NCI-H446 (cell line): ENCODE measurements at regions not wholly inside any gene's neighbourhood (a gene's known extent, or its start where the extent isn't known, plus 50 kb on each side); places are given as distances from the start of the nearest gene placed in this dataset.
A peak's percentile ranks its signal among the peaks of the same experiment; 100 is the strongest.

ENCODE experiments used
- DNase-seq, 2 experiments: peaks; one replicate each; lab custom pipeline; 2025; lab: John Stamatoyannopoulos, UW

DNA sequence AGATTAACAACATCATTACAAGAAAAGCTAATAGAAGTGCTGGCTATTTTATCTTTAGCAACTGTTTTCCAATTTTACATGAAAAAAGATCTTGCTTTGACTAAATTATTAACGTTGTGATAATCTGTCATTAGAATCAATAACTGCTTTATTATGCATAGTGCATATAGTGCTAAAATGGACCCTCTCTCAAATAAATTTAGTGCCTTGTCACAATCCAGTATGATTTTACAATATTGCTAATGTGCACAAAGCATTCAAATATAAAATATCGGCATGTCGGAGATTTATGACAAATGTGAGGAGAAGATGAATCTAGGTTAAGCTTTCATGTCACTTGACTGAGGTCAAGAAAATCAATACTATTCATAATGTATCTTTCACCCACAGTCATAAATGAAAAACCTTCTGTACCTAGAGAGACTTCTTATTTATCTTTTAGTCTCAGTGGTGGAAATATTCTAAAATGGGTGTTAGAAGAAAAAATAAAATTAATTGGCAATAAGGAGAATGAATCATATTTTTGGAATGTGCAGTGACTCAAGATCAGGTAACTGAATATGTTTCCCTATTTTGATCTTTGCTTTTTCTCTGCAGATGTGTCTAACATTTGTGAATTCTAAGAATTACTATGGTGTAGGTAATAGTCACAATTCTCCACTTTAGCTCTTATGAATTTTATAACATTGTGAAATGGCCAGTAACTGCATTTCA is 672.9 kb upstream of the GRAMD2B start:
- no peak for DNase-seq

DNA sequence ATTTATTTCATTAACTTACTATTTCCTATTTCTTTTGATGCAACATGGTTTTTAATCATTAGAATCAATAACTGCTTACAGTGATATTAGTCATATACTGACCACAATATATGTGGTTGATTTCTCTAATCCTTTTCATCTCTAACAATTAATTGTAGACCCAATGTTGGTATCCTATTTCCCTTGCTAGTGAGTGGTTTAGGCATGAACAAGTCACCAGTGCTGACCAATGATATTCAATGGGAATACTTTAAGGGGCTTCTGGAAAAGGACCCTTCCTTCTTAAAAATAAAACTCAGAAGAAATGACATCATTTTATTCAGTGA is 672.4 kb upstream of the GRAMD2B start:
- DNase-seq = no peak

DNA sequence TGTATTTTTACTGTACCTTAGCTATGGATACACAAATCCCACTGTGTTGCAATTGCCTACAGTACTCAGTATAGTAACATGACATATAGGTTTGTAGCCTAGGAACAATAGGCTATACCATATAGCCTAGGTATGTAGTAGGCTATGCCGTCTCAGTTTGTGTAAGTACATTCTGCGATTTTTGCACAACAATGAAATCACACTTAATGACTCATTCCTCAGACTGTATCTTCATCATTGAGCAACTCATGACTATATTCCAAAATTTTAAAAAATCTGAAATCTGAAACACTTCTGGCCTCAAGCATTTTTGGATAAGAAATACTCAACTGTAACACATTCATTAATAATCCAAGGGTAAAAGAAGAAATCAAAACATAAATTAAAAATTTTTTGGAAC is 666.8 kb upstream of the GRAMD2B start:
- no peak for DNase-seq

DNA sequence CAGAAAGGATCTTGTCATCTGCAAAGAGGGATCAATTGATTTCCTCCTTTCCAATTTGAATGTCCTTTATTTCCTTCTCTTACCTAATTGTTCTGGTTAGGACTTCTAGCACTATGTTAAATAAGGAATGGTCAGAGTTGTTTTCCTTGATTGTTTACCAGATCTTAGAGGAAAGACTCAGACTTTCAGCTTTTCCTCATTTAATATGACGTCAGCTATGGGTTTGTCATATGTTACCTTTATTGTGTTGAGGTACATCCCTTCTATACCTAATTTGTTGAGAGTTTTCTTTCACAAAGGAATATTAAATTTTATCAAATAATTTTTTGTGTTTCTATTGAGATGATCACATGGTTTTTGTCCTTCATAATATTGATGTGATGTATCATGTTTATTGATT is 656.5 kb upstream of the GRAMD2B start:
- no peak for DNase-seq

DNA sequence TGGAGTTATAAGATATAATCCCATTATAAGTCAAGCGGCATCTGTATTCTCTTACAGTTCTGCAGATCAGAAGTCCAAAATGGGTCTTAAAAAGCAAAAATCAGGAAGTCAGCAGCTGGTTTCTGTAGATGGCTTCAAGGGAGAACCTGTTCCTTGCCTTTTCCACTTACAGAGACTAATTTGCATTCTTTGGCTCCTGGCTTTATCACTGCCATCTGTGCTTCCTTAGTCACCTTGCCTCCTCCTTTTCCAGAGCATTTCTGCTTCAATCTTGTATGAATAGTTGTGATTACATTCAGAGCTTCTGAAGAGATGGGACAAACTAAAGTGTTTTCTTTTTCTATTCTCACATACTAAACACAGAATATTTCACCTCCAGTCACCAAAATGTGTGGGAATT is 647.3 kb upstream of the GRAMD2B start:
- no peak for DNase-seq

DNA sequence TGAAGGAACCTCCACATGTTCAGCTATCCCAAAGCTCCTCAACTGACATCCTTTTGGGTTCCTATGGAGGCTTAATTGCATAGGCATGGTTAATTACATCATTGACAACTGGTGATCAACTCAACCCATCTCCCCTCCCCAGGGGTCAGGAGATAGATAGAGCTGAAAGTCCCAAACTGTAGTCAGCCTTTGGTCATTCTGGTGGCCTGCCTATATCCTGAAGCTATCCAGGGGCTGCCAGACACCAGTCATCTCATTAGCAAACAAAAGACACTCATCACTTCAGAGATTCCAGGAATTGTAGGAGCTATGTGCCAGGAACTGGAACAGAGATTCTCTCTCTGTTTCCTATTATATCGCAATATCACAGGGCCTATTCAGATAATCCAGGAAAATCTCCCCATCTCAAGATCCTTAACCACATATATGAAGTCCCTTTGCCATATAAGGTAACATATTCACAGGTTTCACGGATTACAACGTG is 646.5 kb upstream of the GRAMD2B start:
- DNase-seq = no peak

DNA sequence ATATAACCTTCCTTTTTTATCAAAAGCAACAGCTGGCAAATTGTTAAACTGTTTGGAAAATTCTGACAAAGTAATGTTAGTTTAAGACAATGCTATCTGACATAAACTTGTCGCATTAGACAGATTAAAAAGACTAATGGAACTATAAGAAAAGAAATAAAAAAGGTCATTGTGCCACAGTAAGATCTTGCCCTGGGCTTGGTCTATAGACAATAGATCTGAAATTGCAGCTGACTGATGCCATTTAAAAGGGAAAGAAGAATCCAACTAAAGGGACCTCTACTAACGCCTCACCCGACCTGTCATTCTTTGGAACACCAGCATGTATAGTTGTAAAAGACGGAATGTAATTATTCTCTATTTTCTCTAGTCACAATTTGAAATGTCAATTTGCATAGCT is 644.4 kb upstream of the GRAMD2B start:
- no peak for DNase-seq

DNA sequence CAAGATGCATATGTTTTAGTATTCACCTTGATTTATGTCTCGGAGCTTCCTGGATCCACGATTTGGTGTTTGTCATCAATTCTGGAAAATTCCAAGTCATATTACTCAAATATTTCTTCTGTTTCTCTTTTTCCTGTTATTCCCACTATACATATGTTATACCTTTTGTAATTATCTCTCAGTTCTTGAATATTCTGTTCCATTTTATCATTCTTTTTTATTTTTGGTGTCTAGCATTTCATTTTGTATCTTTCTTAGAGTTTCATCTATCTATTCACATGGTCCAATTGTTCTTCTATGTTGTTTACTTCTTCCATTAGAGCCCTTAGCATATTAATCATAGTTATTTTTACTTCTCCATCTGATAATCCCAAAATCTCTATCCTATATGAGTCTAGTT is 637.8 kb upstream of the GRAMD2B start:
- no peak for DNase-seq

DNA sequence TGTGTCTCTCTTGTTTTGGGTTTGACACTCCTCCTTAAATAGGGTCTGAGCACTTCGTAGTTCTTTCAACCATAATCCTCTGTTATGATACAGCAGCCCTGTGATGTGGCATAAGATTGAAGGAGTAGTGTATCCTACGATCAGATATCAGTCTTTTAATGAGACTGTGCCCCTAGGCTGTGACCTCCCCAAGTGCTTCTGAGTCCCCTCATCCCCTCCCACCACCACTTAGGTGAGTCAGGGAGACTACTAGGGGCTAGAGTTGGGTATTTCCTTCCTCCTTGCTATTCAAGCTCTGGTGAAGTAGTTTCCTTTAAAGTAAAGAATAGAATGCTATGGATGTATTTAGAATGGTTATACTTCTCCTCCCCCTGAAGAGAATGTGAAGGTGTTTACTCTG is 637.2 kb upstream of the GRAMD2B start:
- no peak for DNase-seq

DNA sequence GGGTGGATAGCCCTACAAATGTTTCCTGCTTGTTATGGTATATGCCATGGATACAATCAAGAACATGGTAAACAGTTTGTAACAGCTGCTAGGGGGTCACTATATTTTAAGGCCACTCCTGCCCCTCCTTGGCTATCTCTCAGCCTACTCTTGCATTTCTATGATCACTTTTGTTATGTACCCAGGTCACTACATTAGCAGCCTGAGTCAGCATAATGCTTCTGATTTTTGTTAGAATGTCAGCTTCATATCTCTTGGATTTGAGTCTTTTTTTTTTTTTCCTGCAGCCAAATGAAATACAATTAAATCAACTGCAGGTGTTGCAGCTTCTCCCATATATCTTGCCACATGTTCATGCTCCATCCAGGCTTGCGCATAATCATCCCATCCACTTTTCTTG is 629.7 kb upstream of the GRAMD2B start:
- no peak for DNase-seq

DNA sequence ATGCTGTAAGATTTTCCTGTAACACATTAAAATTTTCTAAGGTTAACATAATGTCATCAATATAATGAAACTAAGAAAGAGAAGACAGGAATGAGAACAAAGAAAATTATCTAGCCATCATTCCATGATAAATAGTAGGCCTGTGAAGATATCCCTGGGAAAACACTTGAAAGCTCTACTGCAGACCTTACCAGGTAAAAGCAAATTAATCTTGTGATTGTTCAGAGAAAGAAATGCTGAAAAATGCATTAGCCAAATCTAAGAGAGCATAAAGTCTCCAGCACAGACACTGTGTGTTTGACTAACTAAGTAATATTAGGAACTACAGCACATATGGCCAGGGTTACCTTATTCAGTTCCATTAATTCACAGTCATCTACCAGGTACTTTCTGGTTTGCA is 628.3 kb upstream of the GRAMD2B start:
- DNase-seq = no peak

DNA sequence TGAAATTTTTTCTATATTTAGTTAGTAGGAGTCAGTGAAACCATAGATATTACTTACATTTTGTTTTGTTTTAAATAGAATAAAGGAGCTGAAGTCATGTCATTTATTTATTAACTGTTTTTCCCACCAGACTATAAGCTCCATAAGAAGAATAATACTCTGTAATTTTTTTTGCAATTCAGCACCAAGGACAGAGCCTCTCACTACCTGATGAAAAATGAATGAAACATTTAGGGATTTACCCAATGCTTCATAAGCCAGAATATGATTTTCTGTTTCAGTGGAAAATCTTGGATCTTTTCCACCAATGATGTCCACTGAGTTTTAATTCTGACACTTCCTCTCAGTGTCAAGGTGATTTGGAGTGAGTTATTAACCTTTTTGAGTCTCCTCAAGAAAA is 624.9 kb upstream of the GRAMD2B start:
- DNase-seq = no peak

DNA sequence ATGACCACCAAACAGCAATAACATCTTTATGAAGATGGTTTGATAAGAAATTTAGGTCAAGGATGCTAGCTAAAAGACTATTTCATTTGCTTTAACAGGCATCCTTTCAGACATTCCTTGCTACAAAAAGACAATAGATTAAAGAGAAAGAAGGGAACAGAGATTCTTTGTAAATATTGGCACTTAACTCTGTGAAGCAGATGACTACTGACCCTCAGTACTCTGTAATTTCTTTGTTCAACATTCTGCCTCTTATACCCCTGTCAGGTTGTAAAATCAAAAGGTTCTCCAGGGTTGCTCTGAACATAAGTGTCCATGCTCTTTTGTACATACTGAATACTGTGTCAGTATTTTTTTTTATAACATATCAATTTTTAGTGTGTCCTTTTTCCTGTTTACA is 610.6 kb upstream of the GRAMD2B start:
- DNase-seq = no peak

DNA sequence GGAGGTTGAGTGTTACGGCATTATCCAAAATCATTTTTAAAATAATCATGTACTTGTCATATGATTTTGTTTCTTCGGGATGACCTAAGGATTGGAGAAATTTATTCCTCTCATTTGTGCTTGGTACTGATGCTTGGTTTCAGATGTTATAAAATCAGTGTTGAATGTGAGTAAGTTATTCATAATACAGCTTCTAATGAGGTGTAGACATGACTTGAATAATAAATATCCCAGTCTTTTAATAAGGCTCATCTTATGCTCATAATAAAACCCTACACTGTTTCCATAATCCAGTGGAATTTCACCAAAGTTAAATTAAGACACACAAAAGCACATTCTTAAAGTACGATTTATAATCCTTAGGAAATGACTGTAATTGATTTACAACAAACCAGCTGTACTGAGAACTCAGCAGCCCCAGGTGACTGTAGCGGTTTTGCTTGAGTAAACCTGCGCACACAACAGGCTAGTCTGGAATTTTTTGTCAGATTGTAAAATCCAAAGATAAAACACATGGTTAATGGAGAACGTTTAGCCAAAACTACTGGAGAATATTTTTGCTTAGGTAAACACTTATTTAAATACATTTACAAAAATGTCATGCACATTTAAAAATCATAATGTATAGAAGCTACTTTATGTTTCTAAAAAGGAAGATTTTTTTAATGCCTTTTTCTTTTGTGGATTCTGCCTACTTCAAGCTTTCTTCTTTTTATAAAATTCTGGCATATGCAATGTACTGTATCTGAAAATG is 609.8 kb upstream of the GRAMD2B start:
- no peak for DNase-seq

DNA sequence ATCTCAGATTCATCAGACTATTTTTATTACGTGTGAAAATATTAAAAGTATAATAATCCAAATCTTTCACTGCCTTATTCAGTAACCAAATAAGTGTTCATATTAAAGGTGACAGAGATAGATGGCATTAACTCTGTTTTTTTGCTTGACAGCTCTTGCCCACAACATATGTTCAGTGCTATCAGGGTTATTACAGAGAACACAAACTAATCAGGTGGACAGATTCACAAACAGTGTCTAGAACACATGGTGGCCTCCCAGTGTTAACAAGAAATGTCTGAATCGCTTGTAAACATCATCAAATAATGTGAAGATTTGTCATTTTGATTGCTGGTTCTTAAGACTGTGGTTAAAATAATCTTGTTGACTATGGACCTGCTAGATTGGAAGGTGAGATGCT is 609.1 kb upstream of the GRAMD2B start:
- no peak for DNase-seq

DNA sequence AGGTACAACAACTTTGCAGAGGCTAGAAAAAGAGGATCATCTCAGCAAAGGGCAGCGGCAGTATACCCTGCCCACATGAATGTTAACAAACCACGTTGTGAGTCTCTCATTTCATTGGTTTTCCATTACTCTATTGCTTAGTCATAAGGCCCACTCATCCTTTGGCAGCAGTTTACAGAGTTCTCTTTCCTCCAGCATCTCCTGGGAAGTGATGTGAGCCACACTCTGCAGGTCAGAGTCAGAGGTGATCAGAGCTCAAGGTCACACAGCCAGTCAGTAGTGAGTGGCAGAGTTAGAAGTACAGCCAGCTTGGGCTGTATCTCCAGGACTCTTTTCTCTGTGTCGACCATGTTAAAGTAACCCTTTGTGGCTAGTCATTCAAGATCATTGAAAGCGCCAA is 599.6 kb upstream of the GRAMD2B start:
- DNase-seq = no peak

DNA sequence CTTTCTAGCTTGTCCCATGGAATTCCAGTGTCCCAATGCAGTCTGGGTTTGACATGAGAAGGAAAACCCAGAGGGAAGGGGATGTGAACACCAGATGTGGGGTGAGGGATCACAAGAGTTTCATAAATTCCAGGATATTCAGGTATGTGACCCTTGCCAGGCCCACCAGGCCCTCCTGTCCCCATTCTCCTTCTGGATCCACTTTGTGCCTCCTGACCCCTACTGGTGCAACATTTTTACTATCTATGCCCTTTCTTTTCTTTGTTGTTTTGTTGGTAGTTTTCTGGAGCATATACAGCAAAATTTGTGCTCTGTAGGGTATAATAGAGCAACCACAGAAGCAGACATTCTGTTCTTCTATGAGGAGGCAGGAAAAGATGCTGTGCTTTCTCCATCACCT is 597.0 kb upstream of the GRAMD2B start:
- no peak for DNase-seq

DNA sequence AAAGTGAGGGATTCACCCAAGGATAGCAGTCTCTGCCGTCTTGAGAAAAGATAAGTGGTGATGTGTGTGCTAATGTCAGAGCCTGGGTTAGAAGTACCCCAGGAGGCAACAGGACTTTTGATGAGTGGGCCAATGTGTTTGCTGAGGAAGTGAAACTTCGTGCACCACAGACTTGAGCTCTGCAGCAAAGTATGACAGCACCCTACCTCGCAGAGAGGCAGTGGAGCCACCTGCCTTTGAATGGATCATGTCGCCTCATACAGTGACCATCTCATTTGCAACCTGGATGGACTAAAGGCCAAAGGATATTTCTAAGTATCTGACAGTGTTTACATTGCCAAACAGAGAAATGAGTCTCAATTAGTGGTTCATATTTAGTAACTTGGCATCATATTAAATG is 593.9 kb upstream of the GRAMD2B start:
- DNase-seq = no peak

DNA sequence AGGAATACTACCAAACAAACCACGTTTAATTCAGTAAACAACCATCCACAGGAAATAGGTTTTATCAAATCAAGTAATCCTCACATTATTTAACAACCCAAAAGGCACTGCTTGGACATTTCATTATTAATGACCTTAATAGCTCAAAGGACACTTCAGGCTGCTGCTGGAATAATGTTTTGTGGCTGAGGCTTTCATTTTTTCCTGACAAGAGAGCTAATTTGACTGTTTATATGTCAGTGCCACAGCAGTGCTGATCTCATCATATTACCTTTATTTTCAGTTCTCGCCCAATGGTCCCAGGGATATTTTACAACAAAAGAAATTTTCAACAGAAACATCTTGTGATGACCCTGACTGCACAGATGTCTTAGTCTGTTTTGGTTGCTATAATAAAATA is 589.8 kb upstream of the GRAMD2B start:
- DNase-seq = no peak

DNA sequence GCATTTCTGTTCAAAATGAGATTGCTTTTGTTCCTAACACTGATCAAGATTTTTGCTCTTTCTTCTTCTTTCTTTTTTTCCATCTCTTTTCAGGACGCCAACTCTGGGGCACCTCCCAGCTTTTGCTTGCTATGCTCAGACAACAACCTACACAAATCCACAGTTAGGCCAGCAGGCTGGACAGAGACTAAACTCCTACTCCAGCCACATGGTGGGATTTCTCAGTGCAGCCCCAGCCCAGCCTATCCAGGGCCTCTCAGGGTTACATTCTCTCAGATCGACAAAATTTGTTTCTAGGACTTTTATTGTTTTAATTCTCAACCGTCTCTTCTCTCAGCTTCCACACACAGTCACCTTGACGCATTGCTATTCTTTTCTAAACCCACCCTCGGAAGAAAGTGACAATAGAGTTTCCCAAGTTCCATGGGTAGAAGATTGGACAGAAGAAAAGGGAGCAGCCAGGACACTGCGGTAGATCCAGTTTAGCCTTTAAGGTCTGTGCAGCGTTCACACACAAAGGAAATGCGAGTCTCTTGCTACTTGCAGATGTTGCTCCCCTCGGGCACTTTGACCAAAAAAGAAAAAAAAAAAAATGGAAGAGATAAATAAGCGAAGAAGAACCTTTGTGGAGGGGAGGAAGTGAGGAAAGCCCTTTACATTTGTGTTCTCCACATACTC is 588.6 kb upstream of the GRAMD2B start:
- no peak for DNase-seq

DNA sequence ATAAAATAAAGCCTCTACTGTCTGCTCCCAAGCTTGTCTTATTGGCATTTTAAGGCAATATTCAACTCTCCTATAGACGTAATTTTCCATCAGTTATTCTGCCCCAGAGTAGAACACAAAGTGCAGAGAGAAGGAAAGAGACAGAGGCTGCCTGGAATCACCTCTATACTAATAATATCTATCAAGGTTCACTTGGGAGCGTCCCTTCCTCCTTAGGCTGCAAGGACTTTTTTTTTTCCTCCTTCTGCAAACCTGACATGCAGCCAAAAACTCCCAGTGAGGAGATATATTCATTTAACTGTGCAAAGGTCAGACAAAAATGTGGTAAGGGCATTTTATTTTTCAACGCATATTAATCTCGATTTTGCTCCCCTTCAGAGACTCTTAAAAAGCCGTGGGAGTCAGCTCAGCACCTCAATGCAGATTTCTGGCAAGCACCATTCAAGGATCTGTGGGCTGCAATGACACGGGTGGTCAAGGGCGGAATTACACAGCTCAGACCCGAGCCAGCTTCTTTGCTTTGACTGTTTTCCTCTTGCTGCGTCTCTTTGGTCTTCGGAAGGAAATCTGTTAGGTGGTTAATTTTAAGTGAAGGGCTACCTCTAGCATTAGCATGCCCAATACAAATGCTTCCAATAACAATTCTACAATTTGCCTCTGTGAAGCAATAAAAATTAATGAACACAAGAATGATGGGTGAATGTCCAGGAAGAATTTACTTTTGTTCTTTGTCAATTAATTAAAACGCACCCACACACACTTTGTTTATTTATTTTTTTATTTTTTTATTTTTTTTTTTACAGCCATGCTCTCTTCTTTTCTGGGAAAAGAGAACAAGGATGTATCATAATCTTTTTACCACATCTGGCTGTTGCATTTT is 587.7 kb upstream of the GRAMD2B start:
- DNase-seq = peak in 1 of 2 experiments; percentile 17

DNA sequence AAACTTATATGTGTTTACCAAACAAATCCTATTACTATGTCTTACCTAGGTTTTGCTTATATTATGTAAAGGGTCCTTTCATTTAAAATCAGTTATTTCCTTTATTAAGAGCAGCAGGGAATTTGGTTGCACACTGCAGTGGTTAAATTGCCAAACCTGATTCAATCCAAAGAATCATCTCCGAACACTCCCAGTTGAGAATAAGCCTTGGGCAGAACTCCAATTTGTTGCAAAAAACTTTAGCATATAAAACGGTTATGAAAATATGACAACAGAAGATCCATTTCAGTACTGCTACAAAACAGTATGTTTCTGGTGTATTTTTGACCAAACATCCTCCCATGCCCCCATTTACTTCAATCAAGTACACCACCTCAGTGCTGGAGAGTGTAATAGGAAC is 587.0 kb upstream of the GRAMD2B start:
- no peak for DNase-seq
